Keratinocyte (primary cell): ENCODE measurements at regions not wholly inside any gene's neighbourhood (a gene's known extent, or its start where the extent isn't known, plus 50 kb on each side); places are given as distances from the start of the nearest gene placed in this dataset.
"Not testable (repeated sequence)": the region's sequence is repeated elsewhere in the genome, so short reads cannot be mapped to it uniquely, and the experiment has no call there.

Experiments
- DNase-seq: peaks from one replicate; pipeline ENCODE4 v3.0.0-alpha.2; 2011; ENCODE audit warnings: low read depth, missing footprints, low spot score
- FAIRE-seq: peaks from 2 replicates; lab custom pipeline; 2011; peaks lifted over from hg19 to GRCh38; lab: Jason Lieb, UNC
- H2AFZ ChIP-seq: 2 replicates; pipeline ENCODE4 v1.6.0; 2012; ENCODE audit warnings: low read length, control low read depth, inconsistent platforms; ENCODE audit not compliant: control insufficient read depth
- H3K27ac ChIP-seq: 2 replicates; pipeline ENCODE4 v1.5.1; 2011; ENCODE audit warnings: low read length; ENCODE audit not compliant: control insufficient read depth, insufficient read depth
- H3K27me3 ChIP-seq: 3 replicates; pipeline ENCODE4 v1.6.0; 2011; ENCODE audit warnings: low read length; ENCODE audit not compliant: control insufficient read depth, insufficient read depth; ENCODE audit errors: extremely low read depth
- H3K36me3 ChIP-seq, 2 experiments: 2 replicates in 1 of 2; 3 replicates in 1 of 2; pipeline ENCODE4 v1.5.1; 2011; ENCODE audit warnings: low read length in 2 of 2, mild to moderate bottlenecking in 1 of 2; ENCODE audit not compliant: control insufficient read depth in 2 of 2, insufficient read depth in 2 of 2; ENCODE audit errors: extremely low read depth in 1 of 2
- H3K4me1 ChIP-seq: 3 replicates; pipeline ENCODE4 v1.5.1; 2011; ENCODE audit warnings: low read length; ENCODE audit not compliant: control insufficient read depth, insufficient read depth; ENCODE audit errors: extremely low read depth
- H3K4me2 ChIP-seq: 3 replicates; pipeline ENCODE4 v1.6.0; 2011; ENCODE audit warnings: low read depth, low read length; ENCODE audit not compliant: control insufficient read depth, insufficient read depth; ENCODE audit errors: extremely low read depth
- H3K4me3 ChIP-seq, 3 experiments: fragments of 200-600 bp in 1 of 3; sonication (generic) in 1 of 3; 2 replicates in 2 of 3; 3 replicates in 1 of 3; pipeline ENCODE4 v1.5.1; 2011 to 2016; ENCODE audit warnings: low read length in 3 of 3, mild to moderate bottlenecking in 3 of 3, control low read depth in 2 of 3, inconsistent platforms in 1 of 3, low read depth in 1 of 3, mixed read lengths in 1 of 3, mixed run types in 1 of 3, moderate library complexity in 1 of 3; ENCODE audit not compliant: control insufficient read depth in 2 of 3, insufficient read depth in 2 of 3; ENCODE audit errors: extremely low read depth in 1 of 3
- H3K79me2 ChIP-seq: 2 replicates; pipeline ENCODE4 v1.6.0; 2012; ENCODE audit warnings: low read length; ENCODE audit not compliant: control insufficient read depth, insufficient read depth
- H3K9ac ChIP-seq: 3 replicates; pipeline ENCODE4 v1.6.0; 2011; ENCODE audit warnings: low read length; ENCODE audit not compliant: control insufficient read depth, insufficient read depth; ENCODE audit errors: extremely low read depth
- H3K9me1 ChIP-seq: 3 replicates; pipeline ENCODE4 v1.6.0; 2011; ENCODE audit warnings: low read length; ENCODE audit not compliant: control insufficient read depth, insufficient read depth; ENCODE audit errors: extremely low read depth
- H3K9me3 ChIP-seq: 2 replicates; pipeline ENCODE4 v1.5.1; 2012; ENCODE audit warnings: low read depth, low read length; ENCODE audit not compliant: control insufficient read depth
- H4K20me1 ChIP-seq: 3 replicates; pipeline ENCODE4 v1.6.0; 2011; ENCODE audit warnings: low read length; ENCODE audit not compliant: control insufficient read depth, insufficient read depth; ENCODE audit errors: extremely low read depth
- CTCF ChIP-seq, 3 experiments: IDR thresholded peaks in 1 of 3; conservative IDR thresholded peaks in 1 of 3; optimal IDR thresholded peaks in 1 of 3; 2 replicates in 2 of 3; 3 replicates in 1 of 3; pipeline versions ENCODE3 to v1.5.1; 2011; ENCODE audit warnings: low read length in 3 of 3, mild to moderate bottlenecking in 3 of 3, moderate library complexity in 2 of 3, control low read depth in 1 of 3, inconsistent platforms in 1 of 3; ENCODE audit not compliant: insufficient read depth in 2 of 3; ENCODE audit errors: extremely low read depth in 1 of 3
- EZH2 ChIP-seq: IDR thresholded peaks from one replicate; pipeline ENCODE4 v1.6.1; 2012; ENCODE audit warnings: inconsistent platforms, mild to moderate bottlenecking, low read length, moderate library complexity
- dilution Hi-C: fragments of 300-500 bp; cut with MboI; formaldehyde crosslinking; loops from one replicate; pipeline ENCODE4 v1.7.0; 2020; ENCODE audit warnings: low sequenced_read_pairs; ENCODE audit not compliant: extremely low pct_ligation_motif_present

GRCh38 chr5:135735831-135736230 lies 98.6 kb upstream of the SLC25A48 start:
- H3K4me1 ChIP-seq, result no peaks in the 10 kb centered on the region
- dilution Hi-C loops, result loop anchor here (10.0 to 25.0 kb wide), 2 partner anchors 149 to 271 kb away; partner anchors contain the start of gene CXCL14
- no peak overlapping the region for H3K4me2 ChIP-seq
- H3K27ac ChIP-seq, result no peak overlapping the region
- H3K4me3 ChIP-seq, result no peak overlapping the region
- H2AFZ ChIP-seq, result no peak overlapping the region
- TF ChIP-seq EZH2 (no peak), CTCF (optimal IDR thresholded peaks at IDR 0.05 in 1 of 3, IDR thresholded peaks at IDR 0.05 in 1 of 3, conservative IDR thresholded peaks at IDR 0.05 in 1 of 3; ENCODE audit: extremely low read depth in 1 of 3, insufficient read depth in 2 of 3, low read length in 3 of 3) (no peak)
- no peak for FAIRE-seq
- no peaks in the 10 kb centered on the region for H3K36me3 ChIP-seq
- H3K9me1 ChIP-seq, result no peaks in the 10 kb centered on the region
- H3K9ac ChIP-seq, result no peak overlapping the region
- no peaks in the 10 kb centered on the region for H3K79me2 ChIP-seq
- H4K20me1 ChIP-seq, result no peaks in the 10 kb centered on the region
- no peak for DNase-seq
- H3K9me3 ChIP-seq, result no peaks in the 10 kb centered on the region
- peaks cover 4% of the 10 kb centered on the region for H3K27me3 ChIP-seq

GRCh38 chr5:135734956-135735355 lies 99.5 kb upstream of the SLC25A48 start:
- not testable (repeated sequence) for H3K36me3 ChIP-seq, H3K4me1 ChIP-seq, H3K4me2 ChIP-seq, H3K79me2 ChIP-seq, H3K9me1 ChIP-seq, H3K9me3 ChIP-seq, H2AFZ ChIP-seq, H3K27ac ChIP-seq, H3K9ac ChIP-seq, FAIRE-seq, H3K27me3 ChIP-seq, H3K4me3 ChIP-seq, DNase-seq, H4K20me1 ChIP-seq
- dilution Hi-C loops, result loop anchor here (10.0 to 25.0 kb wide), 2 partner anchors 148 to 270 kb away; partner anchors contain the start of gene CXCL14

DNA sequence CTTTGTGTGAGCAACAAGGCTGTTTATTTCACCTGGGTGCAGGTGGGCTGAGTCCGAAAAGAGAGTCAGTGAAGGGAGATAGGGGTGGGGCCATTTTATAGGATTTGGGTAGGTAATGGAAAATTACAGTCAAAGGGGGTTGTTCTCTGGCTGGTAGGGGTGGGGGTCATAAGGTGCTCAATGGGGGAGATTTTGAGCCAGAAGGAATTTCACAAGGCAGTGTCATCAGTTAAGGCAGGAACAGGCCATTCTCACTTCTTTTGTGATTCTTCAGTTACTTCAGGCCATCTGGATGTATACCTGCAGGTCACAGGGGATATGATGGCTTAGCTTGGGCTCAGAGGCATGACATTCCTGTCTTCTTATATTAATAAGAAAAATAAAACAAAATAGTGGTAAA lies 103.4 kb upstream of the SLC25A48 start:
- dilution Hi-C loops, result loop anchor here (10.0 to 25.0 kb wide), 2 partner anchors 144 to 266 kb away; partner anchors contain the start of gene CXCL14
- H3K27ac ChIP-seq, H3K9me1 ChIP-seq, H3K4me1 ChIP-seq, H3K4me3 ChIP-seq, H3K27me3 ChIP-seq, H3K79me2 ChIP-seq, DNase-seq, H3K9me3 ChIP-seq, H3K9ac ChIP-seq, H2AFZ ChIP-seq, FAIRE-seq, H3K36me3 ChIP-seq, H4K20me1 ChIP-seq, H3K4me2 ChIP-seq: not testable (repeated sequence)

DNA sequence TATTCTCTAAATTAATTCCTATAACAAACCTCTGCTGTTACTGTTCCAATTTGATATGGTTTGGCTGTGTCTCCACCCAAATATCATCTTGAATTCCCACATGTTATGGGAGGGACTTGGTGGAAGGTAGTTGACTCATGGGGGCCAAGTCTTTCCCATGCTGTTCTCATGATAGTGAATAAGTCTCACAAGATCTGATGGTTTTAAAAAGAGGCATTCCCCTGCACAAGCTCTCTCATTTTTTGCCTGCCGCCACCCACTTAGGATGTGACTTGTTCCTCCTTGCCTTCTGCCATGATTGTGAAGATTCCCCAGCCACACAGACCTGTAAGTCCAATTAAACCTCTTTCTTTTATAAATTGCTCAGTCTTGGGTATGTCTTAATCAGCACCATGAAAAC lies 104.3 kb upstream of the SLC25A48 start:
- dilution Hi-C loops, result loop anchor here (10.0 to 25.0 kb wide), 2 partner anchors 143 to 265 kb away; partner anchors contain the start of gene CXCL14
- H3K27me3 ChIP-seq, DNase-seq: not testable (repeated sequence)

More for the DNA sequence above, 104.3 kb upstream of the SLC25A48 start:
- not testable (repeated sequence) for H3K9me1 ChIP-seq, FAIRE-seq, H2AFZ ChIP-seq, H3K4me3 ChIP-seq, H3K4me2 ChIP-seq, H3K9me3 ChIP-seq, H3K9ac ChIP-seq, H3K27ac ChIP-seq, H4K20me1 ChIP-seq, H3K4me1 ChIP-seq, H3K36me3 ChIP-seq, H3K79me2 ChIP-seq
